ENCODE measurements at regions not wholly inside any gene's neighbourhood (a gene's known extent, or its start where the extent isn't known, plus 50 kb on each side); places are given as distances from the start of the nearest gene placed in this dataset.

DNA sequence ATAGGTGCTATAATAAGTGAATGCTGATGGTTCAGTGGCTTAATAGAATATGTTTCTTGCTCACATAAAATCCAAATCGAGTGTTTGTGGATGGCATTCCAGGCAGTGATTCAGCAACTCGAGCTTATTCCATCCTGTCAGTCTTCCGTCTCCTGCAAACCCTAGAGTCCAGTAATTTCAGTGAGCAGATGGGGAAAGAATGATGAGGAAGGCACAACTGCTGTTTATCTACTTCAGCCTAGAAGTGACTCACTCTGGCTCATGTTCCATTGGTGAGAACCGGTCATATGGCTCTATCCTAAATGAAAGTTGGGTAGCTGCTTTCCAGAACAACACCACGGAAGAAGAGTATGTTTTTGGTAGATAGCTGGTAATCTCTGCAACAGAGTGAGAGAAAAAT, 421.8 kb upstream of the PDE3A start:
- TF ChIP-seq, protein P1, sequence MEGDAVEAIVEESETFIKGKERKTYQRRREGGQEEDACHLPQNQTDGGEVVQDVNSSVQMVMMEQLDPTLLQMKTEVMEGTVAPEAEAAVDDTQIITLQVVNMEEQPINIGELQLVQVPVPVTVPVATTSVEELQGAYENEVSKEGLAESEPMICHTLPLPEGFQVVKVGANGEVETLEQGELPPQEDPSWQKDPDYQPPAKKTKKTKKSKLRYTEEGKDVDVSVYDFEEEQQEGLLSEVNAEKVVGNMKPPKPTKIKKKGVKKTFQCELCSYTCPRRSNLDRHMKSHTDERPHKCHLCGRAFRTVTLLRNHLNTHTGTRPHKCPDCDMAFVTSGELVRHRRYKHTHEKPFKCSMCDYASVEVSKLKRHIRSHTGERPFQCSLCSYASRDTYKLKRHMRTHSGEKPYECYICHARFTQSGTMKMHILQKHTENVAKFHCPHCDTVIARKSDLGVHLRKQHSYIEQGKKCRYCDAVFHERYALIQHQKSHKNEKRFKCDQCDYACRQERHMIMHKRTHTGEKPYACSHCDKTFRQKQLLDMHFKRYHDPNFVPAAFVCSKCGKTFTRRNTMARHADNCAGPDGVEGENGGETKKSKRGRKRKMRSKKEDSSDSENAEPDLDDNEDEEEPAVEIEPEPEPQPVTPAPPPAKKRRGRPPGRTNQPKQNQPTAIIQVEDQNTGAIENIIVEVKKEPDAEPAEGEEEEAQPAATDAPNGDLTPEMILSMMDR (conservative IDR thresholded peaks at IDR 0.05; ENCODE audit: low read length), result no peak
- no peak for TF ChIP-seq EZH2phosphoT487 (IDR thresholded peaks at IDR 0.05; ENCODE audit: borderline replicate concordance)
